ENCODE measurements at regions not wholly inside any gene's neighbourhood (a gene's known extent, or its start where the extent isn't known, plus 50 kb on each side); places are given as distances from the start of the nearest gene placed in this dataset.
"Not testable (repeated sequence)": the region's sequence is repeated elsewhere in the genome, so short reads cannot be mapped to it uniquely, and the experiment has no call there.

DNA sequence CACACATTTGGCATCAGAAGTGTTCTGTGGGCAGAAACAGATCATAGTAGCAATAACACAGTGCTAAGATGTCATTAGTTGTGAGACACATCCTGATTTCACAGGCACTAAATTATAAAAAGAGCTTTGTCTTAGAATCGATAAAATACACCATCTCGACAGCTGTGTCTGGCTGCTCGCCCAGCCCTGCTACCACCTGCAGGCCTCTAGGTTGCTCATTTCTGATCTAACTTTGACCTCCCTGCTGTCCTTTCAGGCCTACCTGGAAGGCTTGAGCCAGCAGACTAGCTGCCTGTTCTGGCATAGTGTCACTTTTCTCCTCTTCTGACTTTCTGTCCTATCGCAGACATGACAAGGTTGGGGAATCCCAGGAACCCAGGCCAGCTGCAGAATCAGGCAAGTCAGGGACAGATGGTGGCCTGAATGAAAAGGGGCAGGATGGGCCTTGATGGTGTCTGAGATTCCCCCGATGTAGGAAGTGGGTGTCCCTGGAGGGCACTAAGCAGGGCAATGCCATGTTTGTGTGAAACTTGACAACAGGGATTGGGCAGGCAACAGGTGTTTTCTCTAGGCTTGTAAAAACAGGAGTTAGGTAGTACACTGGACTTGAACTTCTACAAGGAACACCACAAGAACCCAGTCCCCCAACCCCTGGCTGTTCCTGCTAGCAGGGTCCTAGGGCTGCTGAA lies 66.6 kb upstream of the RHOU start:
- no peak overlapping the region for H3K27ac ChIP-seq (ENCODE audit: insufficient read depth, low read depth, low read length, poor library complexity, severe bottlenecking)
- no peak overlapping the region for H3K4me3 ChIP-seq (ENCODE audit: insufficient read depth, low read depth, low read length)
- no peaks in the 10 kb centered on the region for H3K27me3 ChIP-seq (ENCODE audit: control insufficient read depth, insufficient read depth, low read length, poor library complexity, severe bottlenecking)
- H3K9me3 ChIP-seq (ENCODE audit: control insufficient read depth, low read length): no peaks in the 10 kb centered on the region
- WGBS, 2 experiments: 91 to 93% methylated on average over 5 of the region's 5 CpGs
- H3K4me1 ChIP-seq (ENCODE audit: control insufficient read depth, insufficient read depth, low read length): no peaks in the 10 kb centered on the region
- H3K36me3 ChIP-seq (ENCODE audit: control insufficient read depth, insufficient read depth, low read length): no peaks in the 10 kb centered on the region

DNA sequence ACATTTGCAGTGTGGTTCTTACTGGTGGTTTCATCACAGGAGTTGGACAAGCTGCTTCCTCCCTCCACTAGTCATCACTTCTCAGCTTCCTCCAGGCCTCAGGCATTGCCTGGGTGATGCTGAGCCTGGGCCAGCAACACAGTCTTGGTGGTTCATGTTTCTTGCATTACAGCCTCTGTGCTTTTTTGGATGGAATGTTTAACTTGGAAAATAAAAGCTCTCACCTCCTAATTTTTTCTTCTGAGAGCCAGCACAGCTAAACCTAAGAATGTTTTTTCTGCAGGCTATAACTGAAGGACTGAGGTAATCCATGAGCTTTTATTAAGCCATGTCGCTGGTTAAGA lies 66.1 kb upstream of the RHOU start:
- Histone ChIP-seq H3K4me3 (ENCODE audit: insufficient read depth, low read depth, low read length) (no peak overlapping the region), H3K4me1 (ENCODE audit: control insufficient read depth, insufficient read depth, low read length) (no peaks in the 10 kb centered on the region), H3K27me3 (ENCODE audit: control insufficient read depth, insufficient read depth, low read length, poor library complexity, severe bottlenecking) (no peaks in the 10 kb centered on the region), H3K36me3 (ENCODE audit: control insufficient read depth, insufficient read depth, low read length) (no peaks in the 10 kb centered on the region), H3K27ac (ENCODE audit: insufficient read depth, low read depth, low read length, poor library complexity, severe bottlenecking) (no peak overlapping the region), H3K9me3 (ENCODE audit: control insufficient read depth, low read length) (no peaks in the 10 kb centered on the region)
- 93 to 96% methylated on average over 1 of the region's 1 CpG for WGBS, 2 experiments

DNA sequence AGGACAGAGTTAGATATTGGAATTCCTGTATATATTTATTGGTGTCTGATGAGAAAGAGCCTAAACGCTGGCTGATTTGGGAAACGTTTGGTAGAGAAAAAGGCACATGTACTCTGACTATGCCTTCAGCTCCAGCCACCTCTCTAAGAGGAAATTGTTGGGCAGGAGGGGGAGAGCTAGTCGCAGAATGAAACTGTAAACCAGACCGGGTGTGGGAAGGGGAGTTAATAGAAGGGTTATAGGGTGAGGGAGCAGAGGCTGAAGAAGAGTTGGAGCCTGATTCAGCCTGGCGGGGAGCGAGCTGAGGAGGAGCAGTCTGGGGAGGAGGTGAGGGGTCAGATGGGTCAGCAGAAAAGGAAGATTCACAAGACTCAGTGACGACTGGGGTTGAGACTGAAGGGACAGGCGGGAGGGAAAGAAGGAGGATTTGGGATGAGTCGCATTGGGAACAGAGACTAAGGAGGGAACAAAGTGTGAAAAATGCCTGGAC lies 54.2 kb upstream of the RHOU start:
- H3K36me3 ChIP-seq (ENCODE audit: control insufficient read depth, insufficient read depth, low read length); H3K27me3 ChIP-seq (ENCODE audit: control insufficient read depth, insufficient read depth, low read length, poor library complexity, severe bottlenecking); H3K4me3 ChIP-seq (ENCODE audit: insufficient read depth, low read depth, low read length); H3K9me3 ChIP-seq (ENCODE audit: control insufficient read depth, low read length); H3K4me1 ChIP-seq (ENCODE audit: control insufficient read depth, insufficient read depth, low read length); H3K27ac ChIP-seq (ENCODE audit: insufficient read depth, low read depth, low read length, poor library complexity, severe bottlenecking): not testable (repeated sequence)
- WGBS, 2 experiments: 78 to 80% methylated on average over 9 of the region's 9 CpGs

DNA sequence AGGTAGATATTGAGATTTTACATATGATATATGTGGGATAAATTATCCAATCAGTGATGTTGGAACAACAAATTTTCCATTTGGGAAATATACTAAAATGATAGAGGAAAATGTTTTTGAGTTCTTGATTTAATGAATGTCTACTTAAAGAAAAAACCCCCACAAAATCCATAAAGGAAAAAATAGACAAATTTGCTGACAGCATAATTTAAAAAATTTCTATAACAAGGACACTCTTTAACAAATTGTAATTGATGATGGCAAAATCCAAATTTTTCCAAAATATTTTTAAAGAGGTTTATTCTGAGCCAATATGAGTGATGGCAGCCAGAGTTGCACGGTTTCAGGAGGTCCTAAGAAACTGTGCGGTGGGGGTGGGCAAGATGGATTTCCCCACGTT lies 51.9 kb upstream of the RHOU start:
- no peaks in the 10 kb centered on the region for H3K36me3 ChIP-seq (ENCODE audit: control insufficient read depth, insufficient read depth, low read length)
- H3K9me3 ChIP-seq (ENCODE audit: control insufficient read depth, low read length): no peaks in the 10 kb centered on the region
- H3K4me3 ChIP-seq (ENCODE audit: insufficient read depth, low read depth, low read length): no peak overlapping the region
- H3K27me3 ChIP-seq (ENCODE audit: control insufficient read depth, insufficient read depth, low read length, poor library complexity, severe bottlenecking): no peaks in the 10 kb centered on the region
- no peak overlapping the region for H3K27ac ChIP-seq (ENCODE audit: insufficient read depth, low read depth, low read length, poor library complexity, severe bottlenecking)
- WGBS, 2 experiments: 93 to 94% methylated on average over 3 of the region's 3 CpGs
- H3K4me1 ChIP-seq (ENCODE audit: control insufficient read depth, insufficient read depth, low read length): no peaks in the 10 kb centered on the region

- Histone ChIP-seq H3K27me3 (ENCODE audit: control insufficient read depth, insufficient read depth, low read length, poor library complexity, severe bottlenecking) (no peaks in the 10 kb centered on the region), H3K27ac (ENCODE audit: insufficient read depth, low read depth, low read length, poor library complexity, severe bottlenecking) (no peak overlapping the region), H3K36me3 (ENCODE audit: control insufficient read depth, insufficient read depth, low read length) (no peaks in the 10 kb centered on the region), H3K4me3 (ENCODE audit: insufficient read depth, low read depth, low read length) (no peak overlapping the region), H3K4me1 (ENCODE audit: control insufficient read depth, insufficient read depth, low read length) (no peaks in the 10 kb centered on the region), H3K9me3 (ENCODE audit: control insufficient read depth, low read length) (no peaks in the 10 kb centered on the region)
- 90 to 93% methylated on average over 7 of the region's 7 CpGs for WGBS, 2 experiments
Observed at GRCh38 chr1:228684607-228685006, 50.7 kb upstream of the RHOU start.

- Histone ChIP-seq H3K27ac (ENCODE audit: insufficient read depth, low read depth, low read length, poor library complexity, severe bottlenecking) (no peak overlapping the region), H3K9me3 (ENCODE audit: control insufficient read depth, low read length) (no peaks in the 10 kb centered on the region), H3K36me3 (ENCODE audit: control insufficient read depth, insufficient read depth, low read length) (no peaks in the 10 kb centered on the region), H3K4me3 (ENCODE audit: insufficient read depth, low read depth, low read length) (no peak overlapping the region), H3K27me3 (ENCODE audit: control insufficient read depth, insufficient read depth, low read length, poor library complexity, severe bottlenecking) (no peaks in the 10 kb centered on the region), H3K4me1 (ENCODE audit: control insufficient read depth, insufficient read depth, low read length) (no peaks in the 10 kb centered on the region)
- WGBS, 2 experiments: 91 to 100% methylated on average over 1 of the region's 1 CpG
Observed at GRCh38 chr1:228685081-228685660, 50.1 kb upstream of the RHOU start.
